Kidney capillary endothelial cell (primary cell): ENCODE measurements at regions not wholly inside any gene's neighbourhood (a gene's known extent, or its start where the extent isn't known, plus 50 kb on each side); places are given as distances from the start of the nearest gene placed in this dataset.
"Not testable (repeated sequence)": the region's sequence is repeated elsewhere in the genome, so short reads cannot be mapped to it uniquely, and the experiment has no call there.

ENCODE experiments used
- DNase-seq: peaks from one replicate; pipeline ENCODE4 v3.0.0-alpha.2; 2018; ENCODE audit warnings: low spot score

DNA sequence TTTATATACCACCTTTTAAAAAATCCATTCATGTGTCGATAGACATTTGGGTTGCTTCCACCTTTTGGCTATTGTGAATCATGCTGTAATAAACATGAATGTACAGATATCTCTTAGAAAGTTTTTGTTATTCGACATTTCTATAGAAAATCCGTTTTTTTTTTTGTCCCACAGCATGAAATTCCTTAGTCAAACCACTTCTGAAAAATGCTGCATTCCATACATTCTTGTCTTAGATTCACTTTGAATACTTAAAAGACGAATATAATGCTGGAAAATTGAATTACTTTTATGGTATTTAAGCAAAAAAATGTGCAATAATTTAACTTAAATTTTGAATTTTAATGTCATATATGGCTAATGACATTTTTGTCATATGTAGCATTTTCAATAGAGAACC lies 1345.5 kb downstream of the TECRL start:
- DNase-seq: no peak

DNA sequence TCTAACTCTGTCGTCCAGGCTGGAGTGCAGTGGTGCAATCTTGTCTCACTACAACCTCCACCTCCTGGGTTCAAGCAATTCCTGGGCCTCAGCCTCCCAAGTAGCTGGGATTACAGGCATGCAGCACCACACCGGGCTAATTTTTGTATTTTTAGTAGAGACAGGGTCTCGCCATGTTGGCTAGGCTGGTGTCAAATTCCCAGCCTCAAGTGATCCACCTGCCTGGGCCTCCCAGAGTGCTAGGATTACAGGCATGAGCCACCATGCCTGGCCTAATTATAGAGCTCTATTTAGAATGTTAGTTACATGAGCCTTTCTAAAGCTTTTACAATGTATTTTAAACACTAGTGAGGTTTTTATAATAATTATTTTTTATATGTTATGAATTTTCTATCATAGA lies 1346.4 kb downstream of the TECRL start:
- DNase-seq: not testable (repeated sequence)

DNA sequence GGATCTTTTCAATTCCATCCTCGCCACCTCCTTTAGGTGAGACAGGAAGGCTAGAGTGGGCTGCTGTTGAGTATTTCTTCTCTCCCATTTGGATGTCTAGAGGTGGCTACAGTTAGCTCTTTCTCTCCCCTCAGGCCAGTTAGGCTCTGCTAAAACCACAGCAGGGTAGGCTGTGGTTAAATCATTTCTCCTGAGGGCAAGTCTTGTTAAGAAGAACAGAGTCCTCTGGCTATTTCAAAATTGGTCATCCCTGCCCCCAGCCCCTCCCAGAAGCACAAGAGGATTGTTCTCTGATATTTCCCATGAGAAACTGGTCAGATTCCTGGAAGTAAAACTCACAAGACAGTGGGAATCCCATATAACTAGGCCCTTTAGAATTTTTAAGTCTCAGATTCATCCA lies 1359.5 kb downstream of the TECRL start:
- DNase-seq: no peak

DNA sequence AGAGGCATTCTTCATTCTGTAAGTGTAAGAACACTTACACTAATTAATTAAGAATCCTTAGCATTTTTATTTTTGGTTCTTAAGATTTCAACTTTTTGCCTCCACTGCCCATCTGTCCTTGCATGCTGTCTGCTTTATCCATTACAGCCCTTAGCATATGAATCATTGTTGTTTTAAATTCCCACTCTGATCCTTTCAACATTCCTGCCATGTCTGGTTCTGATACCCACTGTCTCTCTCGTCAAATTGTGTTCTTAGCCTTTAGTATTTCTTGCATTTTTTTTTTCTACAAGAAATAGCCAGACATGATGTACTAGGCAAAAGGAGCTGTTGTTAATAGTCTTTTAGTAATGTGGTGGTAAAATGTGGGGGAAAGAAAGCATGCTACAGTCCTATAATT lies 1360.0 kb downstream of the TECRL start:
- DNase-seq: no peak

DNA sequence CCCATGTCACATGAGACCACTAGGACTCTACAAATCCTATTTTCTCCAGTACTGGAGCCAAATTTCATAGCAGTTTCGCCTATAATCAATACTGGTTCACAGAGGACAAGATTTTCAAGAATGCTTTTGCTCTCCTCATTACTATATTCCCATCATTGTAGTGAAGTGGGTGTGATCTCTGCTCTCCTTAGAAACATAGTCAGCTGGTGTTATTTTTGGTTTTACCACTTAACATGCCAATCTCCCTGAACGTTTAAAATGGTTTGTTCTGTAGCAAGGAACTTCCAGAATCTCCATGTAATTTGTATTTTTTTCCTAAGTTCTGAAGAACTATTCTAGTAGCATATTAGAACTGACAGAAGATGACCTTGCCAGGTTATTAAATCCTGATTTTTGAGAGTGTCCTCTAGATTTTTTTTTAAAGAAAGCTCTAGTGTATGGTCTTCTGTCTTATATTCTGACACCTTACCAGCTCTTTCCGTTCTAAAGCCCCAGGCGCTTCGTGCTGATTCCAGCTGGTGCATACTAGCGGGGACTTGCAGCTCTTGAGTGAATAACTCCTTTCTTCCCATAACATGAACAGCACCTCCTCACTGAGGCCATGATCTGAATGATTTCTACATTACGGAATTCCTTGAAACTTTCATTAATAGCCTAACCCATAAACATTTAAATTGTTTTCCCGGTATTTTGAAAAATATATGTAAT lies 1372.9 kb downstream of the TECRL start:
- no peak for DNase-seq

DNA sequence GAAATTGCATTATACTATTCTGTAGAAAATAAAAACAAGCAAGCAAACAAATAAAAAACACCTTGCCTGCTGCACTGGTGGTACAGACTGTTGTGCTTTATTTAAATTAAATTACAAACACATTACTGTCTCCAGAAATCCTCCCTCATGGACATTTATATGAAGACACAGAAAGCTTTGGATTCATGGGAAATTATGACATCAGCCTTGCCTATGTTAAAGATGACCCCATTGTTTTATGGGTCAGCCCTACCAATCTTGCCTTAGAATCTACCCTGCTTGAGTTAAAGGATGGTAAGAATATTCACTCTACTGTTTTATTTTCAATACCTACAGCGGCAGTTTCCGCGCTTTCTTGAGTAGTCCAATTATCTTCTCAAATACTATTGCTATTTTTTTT lies 1379.9 kb downstream of the TECRL start:
- no peak for DNase-seq

DNA sequence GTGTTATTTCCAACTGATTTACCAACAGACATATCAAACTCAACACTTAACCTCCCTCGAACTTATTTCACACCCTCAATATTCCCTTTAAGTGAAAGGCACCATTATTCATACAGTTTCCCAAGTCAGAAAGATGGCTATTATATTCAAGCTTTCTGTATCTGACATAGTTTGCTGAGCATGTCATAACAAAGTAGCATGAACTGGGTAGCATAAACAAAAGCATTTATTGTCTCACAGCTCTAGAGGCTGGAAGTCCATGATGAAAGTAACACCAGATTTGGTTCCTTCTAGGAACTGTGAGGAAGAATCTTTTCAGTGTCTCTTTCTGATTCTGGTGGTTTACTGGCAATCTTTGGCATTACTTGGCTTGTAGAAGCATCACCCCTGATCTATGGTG lies 1388.6 kb downstream of the TECRL start:
- no peak for DNase-seq

DNA sequence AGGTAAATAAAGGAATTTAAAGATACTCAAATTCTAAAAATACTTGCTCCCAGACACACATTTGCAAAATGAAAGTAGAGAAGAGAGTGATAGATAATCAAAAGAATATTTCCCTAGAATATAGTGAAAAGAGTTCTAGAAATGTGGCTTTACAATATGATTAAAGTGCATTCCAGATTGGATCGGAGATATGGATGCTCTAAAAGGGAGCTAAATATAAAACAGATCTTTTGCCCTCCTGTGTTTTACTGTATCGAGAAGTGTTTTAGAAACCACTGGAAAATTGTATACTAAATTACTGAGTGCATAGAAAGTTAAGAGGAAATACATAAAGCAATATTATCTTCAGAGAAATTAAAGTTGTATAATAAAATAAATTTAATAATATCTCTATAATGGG lies 1392.0 kb downstream of the TECRL start:
- DNase-seq: no peak

DNA sequence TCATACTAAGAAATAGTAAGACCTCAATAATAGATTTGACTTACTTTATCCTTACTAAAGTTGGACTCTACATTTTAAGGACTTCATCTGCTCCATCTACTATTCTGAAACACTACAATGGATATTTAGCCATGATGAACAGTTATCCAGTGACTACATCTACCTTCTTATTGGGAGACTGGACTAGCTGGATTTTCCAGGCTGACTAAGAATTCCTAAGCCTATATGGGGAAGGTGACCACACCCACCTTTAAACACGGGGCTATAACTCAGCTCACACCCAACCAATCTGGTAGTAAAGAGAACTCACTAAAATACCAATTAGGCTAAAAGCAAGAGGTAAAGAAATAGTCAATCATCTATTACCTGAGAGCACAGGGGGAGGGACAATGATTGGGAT lies 1438.4 kb downstream of the TECRL start:
- no peak for DNase-seq

DNA sequence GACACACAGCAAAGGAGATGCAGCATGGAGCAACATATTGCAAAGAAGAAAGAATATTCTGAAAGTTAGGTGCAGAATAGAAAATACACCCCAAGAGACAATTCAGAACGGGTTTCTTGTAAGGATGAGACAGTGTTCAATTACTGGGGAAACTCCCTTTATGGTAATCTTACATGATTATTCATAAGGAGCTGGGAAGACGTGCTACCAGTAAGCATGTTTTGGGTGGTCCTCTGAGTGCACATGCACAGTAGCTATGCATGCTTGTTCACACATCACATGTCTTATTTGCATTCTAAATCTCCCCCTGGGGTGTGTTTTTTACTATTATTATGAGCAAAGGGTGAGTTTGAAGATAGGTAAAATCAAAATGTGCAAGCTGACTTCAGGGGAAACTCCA lies 1448.8 kb downstream of the TECRL start:
- DNase-seq: no peak

DNA sequence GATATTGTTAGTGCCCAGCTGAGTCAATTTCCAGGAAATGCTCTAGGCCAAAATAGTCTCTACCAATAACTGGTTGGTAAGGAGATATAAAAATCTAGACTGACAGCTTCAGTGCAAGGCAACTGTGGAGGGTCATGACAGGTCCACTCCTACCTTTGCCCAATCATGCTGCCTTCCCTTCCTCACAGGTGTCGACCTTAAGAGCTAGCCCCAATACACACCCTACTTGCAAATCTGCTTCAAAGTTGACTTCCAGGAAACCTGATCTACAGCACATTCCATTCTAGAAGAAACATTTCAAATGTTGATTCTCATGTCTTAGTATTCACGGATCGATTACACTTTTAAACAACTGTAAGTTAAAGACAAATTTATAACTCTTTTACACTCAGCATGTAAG lies 1455.5 kb downstream of the TECRL start:
- DNase-seq: no peak

DNA sequence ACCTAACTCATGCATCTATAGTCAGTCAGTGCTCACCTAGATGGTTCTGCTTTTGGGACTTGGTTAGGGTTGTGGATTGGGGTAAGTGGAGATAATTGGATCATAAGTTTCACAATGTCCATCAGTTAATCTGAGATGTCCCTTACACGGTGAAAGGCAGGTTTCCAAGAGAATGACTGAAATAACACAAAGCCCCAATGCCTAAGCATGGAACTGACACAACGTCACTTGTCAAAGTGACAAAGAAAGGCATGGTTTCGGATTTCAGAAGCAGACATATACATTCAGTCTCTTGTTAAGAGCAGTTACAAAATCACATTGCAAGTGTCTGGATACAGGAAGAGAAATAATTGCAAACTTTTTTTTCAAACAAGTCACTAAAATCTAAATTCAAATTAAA lies 1456.9 kb downstream of the TECRL start:
- no peak for DNase-seq

DNA sequence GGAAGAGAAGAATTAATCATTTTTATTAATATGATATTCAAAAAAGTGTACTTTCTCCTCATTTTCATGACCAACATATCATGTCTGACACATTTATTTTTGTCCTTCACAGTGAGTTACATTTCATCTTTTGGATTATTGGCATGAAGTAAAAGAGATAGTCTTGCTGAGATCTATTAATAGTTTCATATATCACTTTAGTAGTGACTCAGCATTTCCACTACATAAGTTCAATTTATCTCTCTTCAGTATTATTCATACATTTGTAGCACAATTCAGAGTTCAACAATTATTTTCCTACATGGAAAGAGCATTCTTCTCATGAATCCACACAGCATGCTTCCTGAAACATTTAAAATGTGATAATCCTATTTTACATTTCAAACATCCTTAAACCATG lies 1461.1 kb downstream of the TECRL start:
- DNase-seq: no peak

DNA sequence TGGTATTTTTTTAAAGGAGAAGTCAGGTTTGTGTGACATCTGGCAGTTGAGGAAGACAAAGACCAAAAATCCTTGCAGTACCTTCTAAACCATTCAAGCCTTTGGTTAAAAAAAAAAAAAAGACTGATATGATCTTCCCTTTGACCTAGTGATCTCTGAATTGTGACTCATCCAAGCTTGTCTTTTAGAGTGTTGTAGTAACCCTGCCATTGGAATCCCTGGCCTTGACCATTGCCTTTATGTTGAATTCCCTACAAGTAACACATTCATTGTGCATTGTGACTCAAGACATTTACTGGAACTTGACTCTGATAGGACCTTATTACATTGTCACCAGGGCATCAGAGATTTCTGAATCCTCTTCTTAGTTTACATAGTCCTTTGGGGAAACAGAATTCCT lies 1469.0 kb downstream of the TECRL start:
- no peak for DNase-seq

DNA sequence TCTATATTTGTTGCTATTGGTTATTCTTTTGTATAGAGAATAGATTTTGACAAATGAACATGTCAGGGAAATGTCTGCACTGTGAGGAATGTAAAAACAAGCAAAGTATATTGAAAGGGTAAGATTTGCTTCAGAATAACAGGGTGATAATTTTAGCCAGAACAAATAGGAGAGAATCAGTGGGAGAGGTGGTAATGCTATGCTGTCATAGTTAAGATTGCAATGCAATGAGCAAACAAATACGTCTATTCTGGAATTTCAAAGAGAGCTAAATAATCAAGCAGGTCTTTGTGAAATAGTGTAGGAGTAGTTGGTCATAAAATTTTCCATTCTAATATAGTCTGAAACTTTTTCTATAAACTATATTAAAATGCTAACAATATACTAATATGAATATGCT lies 1478.4 kb downstream of the TECRL start:
- no peak for DNase-seq

DNA sequence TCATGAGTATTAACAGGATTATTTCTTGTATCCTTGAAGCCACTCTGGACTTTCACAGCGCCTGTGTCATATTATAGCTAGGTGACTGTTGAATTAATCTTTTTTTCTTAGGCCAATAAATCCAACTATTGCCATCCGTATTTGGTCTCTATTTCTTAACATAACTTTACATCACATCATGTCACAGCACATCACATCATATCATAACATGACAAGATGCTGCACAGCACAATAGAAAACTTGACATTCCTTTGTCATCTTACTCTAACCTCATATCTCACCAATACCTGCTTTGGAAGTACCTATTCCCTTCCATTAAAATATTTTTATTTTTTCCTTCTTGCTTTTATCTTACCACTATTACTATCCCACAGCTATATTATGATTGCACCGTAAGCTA lies 1480.8 kb downstream of the TECRL start:
- no peak for DNase-seq

DNA sequence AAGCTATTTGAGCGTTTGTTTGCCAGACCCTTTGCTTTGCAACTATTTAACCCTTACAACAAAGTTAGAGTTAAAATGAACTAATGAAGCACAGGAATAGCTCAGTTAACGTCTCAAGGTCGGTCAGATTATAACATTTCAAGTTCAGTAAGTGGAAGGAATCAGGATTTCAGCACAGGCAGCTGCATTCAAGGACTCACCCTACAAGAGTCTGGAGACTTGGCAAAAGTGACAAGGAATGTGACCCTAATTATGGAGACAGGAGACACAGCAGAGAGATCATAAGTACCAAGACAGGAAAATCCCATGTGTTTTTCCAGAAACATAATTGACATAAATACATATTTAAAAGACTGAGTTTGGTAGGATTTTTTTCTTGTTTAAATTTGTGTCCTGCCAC lies 1481.7 kb downstream of the TECRL start:
- no peak for DNase-seq

DNA sequence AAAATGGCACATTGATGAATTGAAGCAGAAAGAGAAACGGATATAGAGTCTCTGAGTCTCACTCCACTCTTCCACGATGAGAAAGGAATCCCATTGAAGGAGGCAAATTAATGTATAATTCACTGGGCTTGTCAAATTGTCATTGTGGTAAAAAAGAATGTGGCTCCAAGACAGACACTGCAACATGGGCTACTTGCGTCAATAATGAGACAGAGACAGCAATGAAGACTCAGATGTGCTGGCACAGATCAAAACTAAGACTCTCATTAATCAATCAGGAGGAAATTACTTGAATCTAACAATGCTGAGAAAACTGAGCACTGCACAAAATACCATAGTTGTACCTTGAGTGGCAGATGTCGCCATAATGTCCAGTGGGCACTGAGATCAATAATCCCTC lies 1485.5 kb downstream of the TECRL start:
- no peak for DNase-seq

DNA sequence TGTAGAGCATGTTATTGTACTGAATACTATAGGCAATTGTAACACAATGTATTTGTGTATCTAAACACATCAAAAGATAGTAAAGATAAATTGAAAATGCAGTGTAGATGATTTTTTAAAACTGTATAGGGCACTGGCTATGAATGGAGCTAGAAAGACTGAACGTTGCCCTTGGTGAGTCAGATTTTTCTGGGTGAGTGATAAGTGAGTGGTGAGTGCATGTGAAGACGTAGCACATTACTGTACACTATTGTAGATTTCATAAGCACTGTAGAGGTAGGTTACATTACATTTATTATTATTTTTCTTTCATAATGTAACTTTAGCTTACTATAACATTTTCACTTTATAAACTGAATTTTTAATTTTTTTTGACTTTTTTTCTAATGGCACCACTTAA lies 1491.6 kb downstream of the TECRL start:
- no peak for DNase-seq

DNA sequence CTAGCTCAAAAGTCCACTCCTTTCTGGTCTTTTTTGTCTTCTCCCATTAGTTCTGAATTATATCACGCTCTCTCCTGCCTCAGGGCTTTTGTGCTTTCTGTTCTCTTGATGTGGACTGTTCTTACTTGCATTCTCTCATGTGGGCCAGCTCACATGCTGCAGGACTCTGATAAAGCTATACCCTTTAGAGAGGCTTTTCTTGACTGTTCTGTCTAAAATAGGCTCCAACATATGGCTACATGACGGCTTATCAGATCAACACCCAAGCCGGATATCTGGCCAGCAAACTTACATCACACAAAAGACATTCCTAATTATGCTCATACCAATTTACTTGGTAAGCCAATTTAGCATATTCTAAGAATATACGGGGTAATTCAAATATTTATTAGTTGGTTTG lies 1494.5 kb downstream of the TECRL start:
- DNase-seq: no peak

DNA sequence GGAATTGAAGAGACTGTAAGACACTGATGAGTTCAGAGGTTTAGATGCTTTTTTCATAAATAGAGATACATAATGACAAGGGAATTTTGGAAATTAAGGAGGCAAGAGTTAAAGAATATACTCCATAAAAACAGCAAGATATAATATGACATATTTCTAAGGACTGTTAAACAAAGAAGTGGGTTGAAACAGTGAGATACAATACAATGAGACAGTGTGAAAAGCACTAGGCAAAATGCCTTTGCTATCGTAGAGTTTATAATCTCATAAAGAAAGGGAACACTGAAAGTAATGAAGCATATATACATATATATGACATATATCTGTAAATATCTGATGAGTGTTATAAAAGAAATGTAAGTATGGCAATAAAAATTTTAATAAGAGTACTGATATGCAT lies 1496.2 kb downstream of the TECRL start:
- no peak for DNase-seq

DNA sequence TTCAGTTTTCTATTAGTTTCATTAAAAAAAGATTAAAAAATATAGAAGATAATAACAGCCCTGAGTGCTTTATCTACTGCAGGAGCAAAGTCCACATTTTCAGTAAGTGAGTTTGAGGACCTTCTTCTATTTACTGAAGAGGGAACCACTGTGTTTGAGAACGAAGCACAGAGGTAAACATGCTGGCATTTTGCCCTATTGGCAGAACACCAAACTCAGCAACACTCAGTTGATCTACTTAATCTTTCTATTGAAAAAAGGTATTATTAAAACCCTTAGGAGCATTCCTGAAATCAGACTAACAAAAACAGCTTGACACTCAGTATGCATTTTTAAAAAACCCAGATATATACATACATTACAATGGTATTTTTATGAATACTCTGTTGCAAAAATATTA lies 1496.7 kb downstream of the TECRL start:
- no peak for DNase-seq

DNA sequence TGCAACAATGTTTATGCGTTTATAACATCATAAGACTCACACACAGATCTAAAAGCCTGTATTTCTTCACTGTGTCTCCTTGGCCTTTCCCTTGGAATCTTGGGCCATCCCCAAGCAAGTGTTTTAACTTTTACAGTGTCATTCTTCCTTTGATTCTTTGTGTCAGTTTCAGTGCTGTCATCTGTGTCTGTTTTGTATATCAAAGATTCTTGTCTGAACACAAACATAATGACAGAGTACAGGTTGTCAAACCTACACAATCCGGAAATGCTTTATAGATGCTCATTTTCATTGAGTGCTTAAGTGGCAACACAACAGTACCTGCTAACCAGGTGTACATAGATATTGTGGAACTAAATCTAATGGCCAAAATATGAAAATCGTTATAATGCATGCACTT lies 1500.0 kb downstream of the TECRL start:
- DNase-seq: no peak

DNA sequence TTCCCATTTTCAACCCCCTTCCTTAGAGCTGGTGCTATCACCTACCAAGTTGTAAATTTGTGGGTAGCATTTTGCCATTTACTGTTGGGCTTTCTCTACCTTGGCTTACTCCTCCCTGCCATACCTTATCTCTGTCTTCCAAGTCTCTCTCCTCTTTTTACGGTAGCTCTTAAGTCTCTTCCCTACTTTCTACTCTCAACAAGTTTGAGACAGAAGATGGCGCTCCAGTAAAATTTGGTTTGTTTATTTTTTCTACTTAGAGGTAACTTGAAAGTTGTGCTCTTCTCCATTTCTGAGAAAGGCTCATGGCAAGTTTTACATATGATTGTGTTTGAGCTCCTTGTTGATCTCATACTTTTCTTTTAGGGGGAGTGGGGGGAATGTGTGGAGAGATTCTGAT lies 1508.1 kb downstream of the TECRL start:
- no peak for DNase-seq
